H4 (cell line): ENCODE measurements at regions not wholly inside any gene's neighbourhood (a gene's known extent, or its start where the extent isn't known, plus 50 kb on each side); places are given as distances from the start of the nearest gene placed in this dataset.

Source experiments
- DNase-seq: peaks from one replicate; pipeline ENCODE4 v3.0.0-alpha.2; 2015; ENCODE audit warnings: low spot score

DNA sequence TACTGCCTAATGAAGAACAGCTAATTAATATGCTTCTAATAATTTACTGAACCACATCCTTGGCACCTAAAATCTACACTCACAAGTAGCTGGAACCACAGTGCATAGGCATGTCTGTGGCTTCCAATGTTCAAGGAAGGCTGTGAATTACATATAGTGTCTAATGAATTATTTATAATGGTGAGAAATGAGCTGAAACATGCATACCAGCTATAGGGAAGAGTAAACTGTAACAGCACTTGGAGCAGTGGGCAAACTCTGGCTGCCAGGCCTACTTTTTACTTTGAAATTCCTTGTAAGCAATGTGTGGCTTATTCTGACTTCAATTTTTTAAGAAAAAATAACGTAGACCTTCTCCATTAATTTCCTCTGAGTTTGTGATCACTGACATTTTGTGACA lies 953.2 kb upstream of the CDH8 start:
- DNase-seq: no peak

DNA sequence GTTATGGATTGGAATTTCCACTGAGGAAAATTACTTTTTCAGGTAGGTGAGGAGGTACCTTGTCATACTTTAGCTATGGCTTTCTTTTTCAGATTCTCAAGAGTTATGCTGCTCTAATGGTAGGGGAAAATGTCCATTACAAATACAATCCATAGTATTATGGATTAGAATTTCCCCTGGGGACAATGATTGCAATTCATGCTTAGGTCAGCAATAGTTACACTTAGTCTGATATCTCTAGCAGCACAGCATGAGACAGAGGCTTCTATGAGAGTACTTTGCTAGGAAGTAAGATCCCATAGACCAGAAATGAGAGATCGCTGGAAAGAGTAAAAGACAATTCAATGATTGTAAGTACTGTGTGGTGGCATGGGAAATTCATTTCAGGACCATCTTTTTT lies 949.5 kb upstream of the CDH8 start:
- no peak for DNase-seq

GRCh38 chr16:62978451-62978850 lies 942.2 kb upstream of the CDH8 start:
- no peak for DNase-seq

DNA sequence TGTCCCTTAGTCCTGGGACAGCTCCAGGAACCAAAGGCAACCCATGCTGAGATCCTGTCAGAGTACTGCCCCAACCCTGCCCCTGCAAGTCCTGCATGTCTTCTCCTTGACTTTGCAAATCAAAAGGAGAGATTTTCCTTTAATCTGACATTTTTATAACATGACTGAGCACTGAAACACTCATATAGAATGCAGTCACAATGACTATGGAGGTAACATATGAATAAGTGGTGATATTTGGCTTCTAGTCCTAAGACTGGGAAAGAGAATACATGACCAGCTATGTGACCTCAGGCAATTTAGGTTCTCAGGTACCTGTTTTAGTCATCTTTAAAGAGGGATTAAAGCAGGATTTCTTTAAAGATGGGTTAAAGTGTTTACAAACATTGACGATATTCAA lies 941.6 kb upstream of the CDH8 start:
- DNase-seq: no peak

- no peak for DNase-seq
Measured at GRCh38 chr16:62974424-62974823, 938.2 kb upstream of the CDH8 start.

DNA sequence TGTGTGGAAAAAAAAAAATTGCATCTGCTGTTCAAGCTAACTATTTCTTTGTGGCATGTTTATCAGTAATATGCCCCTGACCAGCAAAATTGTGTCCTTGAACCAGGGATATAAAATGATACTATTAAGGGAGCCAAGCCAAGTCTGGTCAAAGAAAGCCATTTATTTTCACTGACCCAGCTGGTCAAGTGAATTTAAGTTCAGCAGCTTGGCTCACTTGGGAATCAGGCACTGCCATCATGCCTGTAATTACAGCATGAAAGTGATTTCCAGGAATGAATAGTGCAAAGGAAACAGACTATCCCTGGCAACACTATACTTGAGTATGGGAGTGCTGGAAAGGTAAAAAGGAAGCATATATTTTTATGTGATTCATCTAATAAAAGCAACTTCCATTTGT lies 934.6 kb upstream of the CDH8 start:
- no peak for DNase-seq

DNA sequence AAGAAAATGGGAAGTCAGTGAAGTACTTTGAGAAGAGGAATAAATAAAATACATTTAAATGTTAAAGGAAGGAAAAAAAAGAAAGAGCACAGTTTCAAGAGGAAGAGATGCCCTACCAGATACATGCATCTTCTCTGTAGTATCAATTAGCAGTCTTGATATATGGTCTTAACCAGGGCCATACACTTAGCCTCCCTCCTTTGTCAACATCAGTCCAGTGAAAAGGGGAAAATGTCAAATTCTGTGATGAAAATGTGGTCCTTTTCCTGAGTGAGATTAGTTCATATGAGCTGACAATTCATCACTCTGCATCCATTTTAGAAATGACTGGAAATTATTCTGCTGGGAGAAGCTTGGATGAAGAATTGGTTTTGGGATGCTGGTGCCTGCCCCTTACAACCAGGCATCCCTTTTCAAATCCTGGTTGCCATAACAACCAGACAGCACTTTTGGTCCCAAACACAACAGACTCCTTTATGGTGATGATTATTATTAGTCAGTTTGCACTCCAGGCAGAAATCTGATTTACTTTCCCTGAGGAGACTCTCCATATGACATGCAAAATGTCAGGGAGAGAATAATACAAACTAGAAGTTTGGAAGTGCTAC lies 933.6 kb upstream of the CDH8 start:
- DNase-seq: no peak

DNA sequence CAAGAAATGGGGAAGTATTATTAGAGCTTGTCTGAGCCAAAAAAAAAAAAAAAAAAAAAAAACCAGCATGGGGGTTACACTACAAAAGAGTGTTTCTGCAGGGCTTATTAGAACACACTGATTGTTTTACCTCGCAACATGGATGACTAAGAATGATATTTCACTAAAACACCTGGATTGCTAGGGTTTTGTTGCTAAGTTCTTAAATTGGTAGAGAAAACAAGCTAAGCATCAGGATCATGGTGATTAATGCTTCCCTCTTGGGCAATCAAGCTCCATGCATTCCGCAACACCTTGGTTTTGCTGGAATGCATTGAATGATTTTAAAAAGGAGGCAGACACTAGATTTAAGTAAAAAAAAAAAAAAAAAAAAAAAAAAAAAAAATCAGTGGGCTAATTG lies 931.4 kb upstream of the CDH8 start:
- DNase-seq: no peak

GRCh38 chr16:62967163-62967562 lies 930.9 kb upstream of the CDH8 start:
- DNase-seq: no peak

- DNase-seq: no peak
Measured at GRCh38 chr16:62966626-62967025, 930.4 kb upstream of the CDH8 start.

DNA sequence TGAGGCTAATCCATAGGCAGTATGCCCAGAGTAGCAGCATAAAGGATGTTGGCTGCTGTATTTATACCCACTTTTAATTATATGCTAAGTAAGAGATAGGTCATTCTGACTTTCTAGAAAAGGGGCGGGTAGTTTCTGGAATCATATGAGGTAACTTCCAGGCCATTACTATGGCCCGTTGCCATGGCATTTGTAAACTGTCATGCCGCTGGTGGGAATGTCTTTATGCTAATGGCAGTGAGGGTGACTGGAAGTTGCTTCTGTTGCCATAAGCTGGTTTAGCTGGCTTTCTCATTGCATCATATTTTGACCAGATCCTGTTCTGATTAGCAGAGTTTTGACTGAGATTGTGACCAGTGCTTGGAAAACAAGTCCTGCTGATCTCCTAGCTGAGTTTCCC lies 929.6 kb upstream of the CDH8 start:
- DNase-seq: peak; percentile 62

GRCh38 chr16:62963846-62964245 lies 927.6 kb upstream of the CDH8 start:
- DNase-seq: no peak

DNA sequence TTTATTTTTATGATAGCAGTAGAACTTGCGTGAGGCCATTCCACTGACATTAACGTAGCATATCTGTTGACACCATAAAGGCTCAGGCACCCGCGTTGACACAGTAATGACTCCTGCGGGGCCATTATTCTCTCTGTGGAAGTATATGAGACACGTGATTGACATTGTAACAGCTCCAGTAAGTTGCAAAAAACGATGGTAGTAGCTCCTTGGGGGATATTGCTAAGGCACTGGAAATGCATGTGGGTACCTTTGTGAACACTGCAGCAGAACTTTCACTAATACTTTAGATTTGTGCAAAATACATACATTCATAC lies 918.8 kb upstream of the CDH8 start:
- no peak for DNase-seq

GRCh38 chr16:62954144-62955032 lies 918.1 kb upstream of the CDH8 start:
- DNase-seq: no peak

DNA sequence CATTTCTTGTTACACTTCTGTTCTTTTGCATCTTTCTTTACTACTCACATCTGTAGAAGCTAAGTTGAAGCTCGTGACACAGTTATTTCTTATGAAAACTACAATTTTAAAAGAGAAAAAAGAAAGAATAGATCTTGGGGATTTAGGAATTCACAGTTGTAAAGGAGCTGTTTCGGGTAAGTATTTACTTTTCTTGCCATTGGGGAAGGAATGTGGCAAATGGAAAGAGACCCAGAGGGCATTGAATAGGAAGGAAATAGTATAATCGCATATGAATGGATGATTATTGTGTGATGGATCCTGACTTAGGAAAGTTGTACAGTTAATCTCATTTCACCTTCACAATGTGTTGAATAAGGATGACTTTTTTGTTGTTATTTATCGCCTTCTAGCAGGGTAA lies 914.1 kb upstream of the CDH8 start:
- no peak for DNase-seq

GRCh38 chr16:62940569-62940968 lies 904.3 kb upstream of the CDH8 start:
- no peak for DNase-seq

- no peak for DNase-seq
Measured at GRCh38 chr16:62939687-62940086, 903.4 kb upstream of the CDH8 start.

DNA sequence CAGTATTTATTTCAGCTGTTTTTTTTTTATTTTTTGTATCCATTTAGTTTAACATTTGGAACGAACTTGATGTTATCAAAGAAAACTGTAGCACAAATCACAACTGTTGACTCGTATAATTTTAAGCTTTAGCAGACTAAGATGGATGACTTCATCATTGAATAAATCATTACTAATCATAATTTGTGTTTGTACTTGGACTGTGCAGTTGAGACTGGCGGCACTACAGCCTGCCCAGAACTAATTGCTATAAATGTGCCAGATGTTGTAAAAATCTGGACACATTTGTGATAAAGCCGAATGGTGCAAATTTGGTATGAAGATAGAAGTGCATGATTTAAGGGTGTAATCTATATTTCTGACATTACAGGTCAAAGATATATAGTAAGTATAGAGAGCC lies 897.7 kb upstream of the CDH8 start:
- DNase-seq: no peak

- no peak for DNase-seq
Measured at GRCh38 chr16:62929593-62929992, 893.4 kb upstream of the CDH8 start.

- no peak for DNase-seq
Measured at GRCh38 chr16:62927122-62927521, 890.9 kb upstream of the CDH8 start.

GRCh38 chr16:62926121-62926801 lies 890.0 kb upstream of the CDH8 start:
- DNase-seq: no peak

DNA sequence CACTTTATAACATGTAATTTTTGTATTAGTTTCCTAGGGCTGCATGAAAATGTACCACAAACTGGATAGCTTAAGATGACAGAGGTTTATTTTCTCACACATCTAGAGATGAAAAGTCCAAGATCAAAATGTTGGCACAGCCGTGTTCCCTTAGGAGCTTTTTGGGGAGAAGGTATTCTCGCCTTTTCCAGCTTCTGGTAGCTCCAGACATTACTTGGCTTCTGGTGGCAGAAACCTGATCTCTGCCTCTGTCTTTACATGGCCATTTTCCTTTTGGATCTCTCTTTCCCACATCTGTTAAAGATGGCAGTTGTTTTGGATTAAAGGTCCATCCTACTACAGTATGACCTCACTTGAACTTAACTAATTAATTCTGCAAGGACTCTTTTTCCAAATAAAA lies 885.7 kb upstream of the CDH8 start:
- no peak for DNase-seq

- no peak for DNase-seq
Measured at GRCh38 chr16:62913924-62914323, 877.7 kb upstream of the CDH8 start.
